ENCODE measurements at regions not wholly inside any gene's neighbourhood (a gene's known extent, or its start where the extent isn't known, plus 50 kb on each side); places are given as distances from the start of the nearest gene placed in this dataset.

DNA sequence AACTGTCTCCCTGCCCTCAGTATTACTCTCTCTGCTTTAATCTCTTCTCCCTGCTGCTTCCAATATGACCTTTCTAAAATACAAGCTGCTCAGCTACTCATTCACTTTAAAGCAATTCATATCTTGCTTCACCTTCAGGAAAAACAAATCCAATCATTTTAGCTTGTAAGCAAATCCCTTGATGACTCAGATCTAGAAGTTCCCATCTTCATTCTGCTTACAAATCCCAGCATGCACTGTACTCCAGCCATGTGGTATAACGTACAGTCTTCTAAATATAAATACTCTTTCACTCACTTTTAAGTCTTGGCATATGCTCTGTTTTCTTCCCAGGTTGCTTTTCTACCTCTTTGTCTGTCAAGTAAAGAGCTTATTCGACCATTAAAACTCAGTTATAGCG lies 1009.1 kb upstream of the SEMA6D start:
- H3K4me3 ChIP-seq (ENCODE audit: low read depth, poor library complexity, severe bottlenecking), result no peak overlapping the region
- intact Hi-C loops (cut with DNase I; ENCODE audit: low total_unique reads), result no loop called here
- DNase-seq (ENCODE audit: low spot score in 2 of 2), result no peak
- WGBS, 2 donors, result 61 to 64% methylated on average over 3 of the region's 3 CpGs
- TF ChIP-seq, protein P1, sequence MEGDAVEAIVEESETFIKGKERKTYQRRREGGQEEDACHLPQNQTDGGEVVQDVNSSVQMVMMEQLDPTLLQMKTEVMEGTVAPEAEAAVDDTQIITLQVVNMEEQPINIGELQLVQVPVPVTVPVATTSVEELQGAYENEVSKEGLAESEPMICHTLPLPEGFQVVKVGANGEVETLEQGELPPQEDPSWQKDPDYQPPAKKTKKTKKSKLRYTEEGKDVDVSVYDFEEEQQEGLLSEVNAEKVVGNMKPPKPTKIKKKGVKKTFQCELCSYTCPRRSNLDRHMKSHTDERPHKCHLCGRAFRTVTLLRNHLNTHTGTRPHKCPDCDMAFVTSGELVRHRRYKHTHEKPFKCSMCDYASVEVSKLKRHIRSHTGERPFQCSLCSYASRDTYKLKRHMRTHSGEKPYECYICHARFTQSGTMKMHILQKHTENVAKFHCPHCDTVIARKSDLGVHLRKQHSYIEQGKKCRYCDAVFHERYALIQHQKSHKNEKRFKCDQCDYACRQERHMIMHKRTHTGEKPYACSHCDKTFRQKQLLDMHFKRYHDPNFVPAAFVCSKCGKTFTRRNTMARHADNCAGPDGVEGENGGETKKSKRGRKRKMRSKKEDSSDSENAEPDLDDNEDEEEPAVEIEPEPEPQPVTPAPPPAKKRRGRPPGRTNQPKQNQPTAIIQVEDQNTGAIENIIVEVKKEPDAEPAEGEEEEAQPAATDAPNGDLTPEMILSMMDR (IDR thresholded peaks at IDR 0.05), result no peak
- no peak for TF ChIP-seq POLR2A (IDR thresholded peaks at IDR 0.05)

DNA sequence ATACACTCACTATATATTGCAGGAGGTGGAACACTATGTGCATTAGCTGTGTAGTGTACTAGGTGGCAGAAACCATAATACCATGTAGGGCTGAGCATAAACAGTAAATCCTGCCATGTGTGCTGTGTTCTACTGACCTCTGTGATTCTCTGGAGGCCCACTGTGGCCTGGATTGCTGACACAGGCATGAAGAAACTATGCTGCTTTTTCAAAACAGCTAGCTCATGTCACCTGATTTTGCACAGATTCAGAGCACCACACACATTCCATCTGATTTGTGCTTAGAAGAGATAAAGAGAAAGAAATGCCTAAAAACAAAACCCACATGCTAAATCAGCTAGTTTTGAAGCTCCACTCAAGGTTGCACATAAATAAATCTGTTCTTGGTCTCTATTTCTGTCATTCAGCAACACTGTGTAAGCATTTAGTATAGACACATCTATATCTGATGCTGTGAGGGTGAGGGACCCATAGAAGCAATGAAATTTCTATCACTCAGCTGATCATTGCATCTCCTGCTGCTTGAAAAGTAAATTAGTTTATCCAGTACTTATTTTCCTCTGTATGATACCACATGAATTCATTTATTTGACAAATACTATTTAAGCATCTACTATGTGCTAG lies 1007.7 kb upstream of the SEMA6D start:
- intact Hi-C loops (cut with DNase I; ENCODE audit: low total_unique reads), result no loop called here
- TF ChIP-seq POLR2A (IDR thresholded peaks at IDR 0.05), result no peak
- TF ChIP-seq, protein P1 (IDR thresholded peaks at IDR 0.05), result no peak
- H3K4me3 ChIP-seq (ENCODE audit: low read depth, poor library complexity, severe bottlenecking), result no peak overlapping the region
- no peak for DNase-seq (ENCODE audit: low spot score in 2 of 2)

DNA sequence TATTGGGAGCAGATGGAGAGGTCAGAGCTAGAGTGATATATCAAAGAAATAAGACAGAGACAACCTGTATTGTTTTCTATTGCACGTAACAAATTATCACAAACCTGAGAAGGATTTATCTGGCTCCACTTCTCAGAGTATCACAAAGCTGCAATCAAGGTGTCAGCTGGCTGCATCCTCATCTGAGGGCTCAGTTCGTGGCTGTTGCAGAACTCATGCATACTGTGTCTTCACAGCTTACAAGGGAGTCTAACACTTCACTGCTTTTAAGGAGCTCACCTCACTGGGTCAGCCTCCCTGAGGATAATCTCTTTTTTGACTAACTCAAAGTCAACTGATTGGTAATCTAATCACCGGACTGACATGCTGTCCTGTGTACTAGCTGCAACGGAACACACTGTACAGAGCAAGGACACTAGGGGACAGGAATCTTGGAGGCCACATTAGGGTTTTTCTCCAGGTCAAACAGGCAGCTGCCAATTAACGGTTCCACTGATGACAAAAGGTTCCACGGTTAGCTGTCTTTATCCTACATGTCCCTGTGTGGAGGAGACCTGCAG lies 1006.8 kb upstream of the SEMA6D start:
- DNase-seq (ENCODE audit: low spot score in 2 of 2), result no peak
- intact Hi-C loops (cut with DNase I; ENCODE audit: low total_unique reads), result no loop called here
- no peak for TF ChIP-seq POLR2A (IDR thresholded peaks at IDR 0.05)
- no peak overlapping the region for H3K4me3 ChIP-seq (ENCODE audit: low read depth, poor library complexity, severe bottlenecking)
- WGBS, 2 donors, result 84 to 87% methylated on average over 6 of the region's 6 CpGs

GRCh38 chr15:46713045-46713444 lies 1004.3 kb upstream of the SEMA6D start:
- TF ChIP-seq, protein P1 (IDR thresholded peaks at IDR 0.05), result no peak
- no peak for TF ChIP-seq POLR2A (IDR thresholded peaks at IDR 0.05)
- no peak for DNase-seq (ENCODE audit: low spot score in 2 of 2)
- intact Hi-C loops (cut with DNase I; ENCODE audit: low total_unique reads), result no loop called here
- no peak overlapping the region for H3K4me3 ChIP-seq (ENCODE audit: low read depth, poor library complexity, severe bottlenecking)
- 72 to 90% methylated on average over 2 of the region's 2 CpGs for WGBS, 2 donors

DNA sequence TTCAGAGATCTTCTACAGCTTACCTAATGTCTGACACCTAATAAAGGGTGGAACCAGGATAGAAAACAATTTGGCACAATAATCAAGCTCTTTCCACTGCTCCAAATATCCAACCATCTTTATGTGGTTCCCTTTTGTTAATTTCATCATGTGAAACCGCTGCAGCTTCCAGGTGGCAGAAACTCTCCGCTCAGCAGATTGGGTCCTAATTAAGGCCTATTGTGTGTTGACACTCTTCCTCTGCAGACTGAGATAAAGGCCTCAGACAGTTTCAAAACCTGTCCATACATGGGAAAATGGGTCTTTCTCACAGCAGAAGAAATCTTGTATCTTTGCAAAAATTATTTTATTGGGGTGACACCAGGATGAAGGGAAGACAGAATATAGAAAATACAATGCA lies 1002.4 kb upstream of the SEMA6D start:
- DNase-seq (ENCODE audit: low spot score in 2 of 2), result no peak
- 76 to 83% methylated on average over 2 of the region's 2 CpGs for WGBS, 2 donors
- intact Hi-C loops (cut with DNase I; ENCODE audit: low total_unique reads), result no loop called here
- TF ChIP-seq, protein P1 (IDR thresholded peaks at IDR 0.05), result no peak
- no peak for TF ChIP-seq POLR2A (IDR thresholded peaks at IDR 0.05)
- H3K4me3 ChIP-seq (ENCODE audit: low read depth, poor library complexity, severe bottlenecking), result no peak overlapping the region

- no peak for TF ChIP-seq POLR2A (IDR thresholded peaks at IDR 0.05)
- TF ChIP-seq, protein P1 (IDR thresholded peaks at IDR 0.05), result no peak
- H3K4me3 ChIP-seq (ENCODE audit: low read depth, poor library complexity, severe bottlenecking), result no peak overlapping the region
- DNase-seq (ENCODE audit: low spot score in 2 of 2), result no peak
- WGBS, 2 donors, result 75 to 77% methylated on average over 2 of the region's 2 CpGs
- intact Hi-C loops (cut with DNase I; ENCODE audit: low total_unique reads), result no loop called here
Observed at GRCh38 chr15:46723308-46723707, 994.0 kb upstream of the SEMA6D start.

Measured in lower leg skin (tissue), 4 donors.